Neural progenitor cell (in vitro differentiated cells): ENCODE measurements at regions not wholly inside any gene's neighbourhood (a gene's known extent, or its start where the extent isn't known, plus 50 kb on each side); places are given as distances from the start of the nearest gene placed in this dataset.

Source experiments
- EZH2 ChIP-seq: fragments of 200-600 bp; sonication (generic); IDR thresholded peaks from 2 replicates; pipeline ENCODE4 v1.6.1; 2017; ENCODE audit warnings: antibody characterized with exemption, mild to moderate bottlenecking, moderate library complexity
- EZH2phosphoT487 ChIP-seq: fragments of 200-600 bp; sonication (generic); IDR thresholded peaks from 2 replicates; pipeline ENCODE4 v1.6.1; 2017; ENCODE audit warnings: antibody characterized with exemption
- TF ChIP-seq, protein P1 (sequence below): fragments of 200-600 bp; sonication (generic); IDR thresholded peaks from 2 replicates; pipeline ENCODE4 v1.5.1; 2017; ENCODE audit warnings: antibody characterized with exemption, mild to moderate bottlenecking

DNA sequence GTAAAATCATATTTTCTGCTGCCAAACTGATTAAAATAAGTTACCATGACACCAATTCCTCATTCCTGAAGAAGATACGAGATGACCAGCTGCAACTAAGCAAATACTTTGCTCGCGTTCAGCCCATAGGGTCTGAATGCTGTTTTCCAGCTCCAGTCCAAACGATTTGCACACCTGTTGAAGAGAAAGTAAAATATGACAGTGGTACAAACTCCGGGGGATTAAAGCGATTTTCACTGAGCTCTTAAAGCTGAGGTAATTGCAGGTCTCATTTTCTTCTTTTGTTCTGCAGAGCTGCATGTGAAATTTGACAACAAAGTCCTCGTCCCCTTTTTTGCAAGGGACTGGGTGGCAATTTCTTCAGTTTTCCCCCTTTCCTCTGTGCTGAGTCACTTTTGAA is 118.4 kb downstream of the NR2F2 start:
- TF ChIP-seq, protein P1, sequence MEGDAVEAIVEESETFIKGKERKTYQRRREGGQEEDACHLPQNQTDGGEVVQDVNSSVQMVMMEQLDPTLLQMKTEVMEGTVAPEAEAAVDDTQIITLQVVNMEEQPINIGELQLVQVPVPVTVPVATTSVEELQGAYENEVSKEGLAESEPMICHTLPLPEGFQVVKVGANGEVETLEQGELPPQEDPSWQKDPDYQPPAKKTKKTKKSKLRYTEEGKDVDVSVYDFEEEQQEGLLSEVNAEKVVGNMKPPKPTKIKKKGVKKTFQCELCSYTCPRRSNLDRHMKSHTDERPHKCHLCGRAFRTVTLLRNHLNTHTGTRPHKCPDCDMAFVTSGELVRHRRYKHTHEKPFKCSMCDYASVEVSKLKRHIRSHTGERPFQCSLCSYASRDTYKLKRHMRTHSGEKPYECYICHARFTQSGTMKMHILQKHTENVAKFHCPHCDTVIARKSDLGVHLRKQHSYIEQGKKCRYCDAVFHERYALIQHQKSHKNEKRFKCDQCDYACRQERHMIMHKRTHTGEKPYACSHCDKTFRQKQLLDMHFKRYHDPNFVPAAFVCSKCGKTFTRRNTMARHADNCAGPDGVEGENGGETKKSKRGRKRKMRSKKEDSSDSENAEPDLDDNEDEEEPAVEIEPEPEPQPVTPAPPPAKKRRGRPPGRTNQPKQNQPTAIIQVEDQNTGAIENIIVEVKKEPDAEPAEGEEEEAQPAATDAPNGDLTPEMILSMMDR: no peak
- TF ChIP-seq EZH2 (no peak), EZH2phosphoT487 (no peak)
